ENCODE measurements at regions not wholly inside any gene's neighbourhood (a gene's known extent, or its start where the extent isn't known, plus 50 kb on each side); places are given as distances from the start of the nearest gene placed in this dataset.
A peak's percentile ranks its signal among the peaks of the same experiment; 100 is the strongest.

DNA sequence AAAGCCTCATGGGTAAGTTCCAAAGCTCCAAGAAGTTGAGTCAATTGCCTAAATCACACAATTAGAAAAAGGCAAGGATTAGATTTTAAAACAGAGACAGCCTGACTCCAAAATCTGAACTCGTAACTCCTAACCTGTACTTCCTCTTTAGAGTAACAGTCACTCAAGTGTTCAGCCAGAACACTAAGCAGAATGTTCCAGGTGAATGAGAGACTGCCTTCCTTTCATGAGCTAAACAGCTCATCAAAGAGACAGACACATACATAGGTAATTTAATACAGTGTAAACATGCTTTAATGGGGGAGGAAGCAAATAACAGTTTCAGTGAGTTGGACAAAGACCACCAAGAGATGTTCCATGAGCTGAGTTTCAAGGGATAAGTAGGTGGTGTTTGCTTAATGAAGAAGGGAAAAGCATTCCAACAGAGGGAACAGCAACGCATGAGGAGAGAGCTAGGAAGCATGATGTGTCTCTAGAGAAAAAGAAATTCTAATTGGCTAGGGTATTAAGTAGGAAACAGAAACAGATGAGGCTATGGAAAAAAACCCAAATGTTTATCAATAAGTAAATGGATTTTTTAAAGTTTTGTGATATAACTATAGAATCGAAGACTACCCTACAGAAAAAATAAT lies 403.9 kb downstream of the MED13L start:
- Histone ChIP-seq H3K36me3 (ENCODE audit: control insufficient read depth in 2 of 2, insufficient read depth in 2 of 2, low read length in 1 of 2) (no peaks in the 10 kb centered on the region), H3K27ac (ENCODE audit: low read depth in 2 of 2, low read length in 1 of 2) (peak overlapping the region in 1 of 2 donors; percentile 86), H3K4me3 (ENCODE audit: low read depth in 1 of 2, low read length in 2 of 2) (peak overlapping the region in 1 of 2 donors; percentile 0)

DNA sequence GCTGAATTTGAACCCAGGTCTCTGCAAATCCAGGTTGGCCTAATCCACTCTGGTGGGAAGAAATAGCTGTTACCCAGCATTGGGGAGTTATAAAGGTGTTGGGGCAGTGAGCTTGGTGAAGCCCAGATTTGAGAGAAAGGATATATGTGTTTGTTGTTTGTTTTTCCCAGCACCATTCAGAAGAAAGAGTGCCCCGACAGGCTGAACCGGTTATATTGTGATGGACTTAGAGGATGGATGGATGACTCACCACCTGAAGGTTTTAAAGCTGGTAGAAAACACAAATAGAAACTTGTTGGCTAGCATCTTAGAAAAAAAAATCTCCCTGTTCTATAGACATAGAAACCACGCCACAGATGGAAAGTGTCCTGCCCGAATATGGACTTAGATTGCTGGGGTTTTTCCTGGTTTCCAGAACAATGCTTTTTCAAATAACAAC lies 404.6 kb downstream of the MED13L start:
- peak overlapping the region in 1 of 2 donors; percentile 0 for H3K4me3 ChIP-seq (ENCODE audit: low read depth in 1 of 2, low read length in 2 of 2)
- 27 to 32% methylated on average over 4 of the region's 4 CpGs for WGBS, 2 donors
- H3K4me1 ChIP-seq (ENCODE audit: control insufficient read depth in 2 of 2, insufficient read depth in 2 of 2, low read length in 1 of 2) = peaks cover 0 to 15% of the 10 kb centered on the region in 2 donors
- no peaks in the 10 kb centered on the region for H3K36me3 ChIP-seq (ENCODE audit: control insufficient read depth in 2 of 2, insufficient read depth in 2 of 2, low read length in 1 of 2)
- no peaks in the 10 kb centered on the region for H3K27me3 ChIP-seq (ENCODE audit: control insufficient read depth in 1 of 2, insufficient read depth in 2 of 2, low read length in 2 of 2)
- H3K9me3 ChIP-seq (ENCODE audit: control insufficient read depth in 2 of 2, insufficient read depth in 1 of 2, low read depth in 1 of 2, low read length in 1 of 2) = no peaks in the 10 kb centered on the region
- peak overlapping the region; percentile 82 to 86 for H3K27ac ChIP-seq (ENCODE audit: low read depth in 2 of 2, low read length in 1 of 2)

More for the DNA sequence above, 403.9 kb downstream of the MED13L start:
- 68 to 74% methylated on average over 3 of the region's 3 CpGs for WGBS, 2 donors
- Histone ChIP-seq H3K9me3 (ENCODE audit: control insufficient read depth in 2 of 2, insufficient read depth in 1 of 2, low read depth in 1 of 2, low read length in 1 of 2) (no peaks in the 10 kb centered on the region), H3K4me1 (ENCODE audit: control insufficient read depth in 2 of 2, insufficient read depth in 2 of 2, low read length in 1 of 2) (peaks cover 0 to 15% of the 10 kb centered on the region in 2 donors), H3K27me3 (ENCODE audit: control insufficient read depth in 1 of 2, insufficient read depth in 2 of 2, low read length in 2 of 2) (no peaks in the 10 kb centered on the region)

DNA sequence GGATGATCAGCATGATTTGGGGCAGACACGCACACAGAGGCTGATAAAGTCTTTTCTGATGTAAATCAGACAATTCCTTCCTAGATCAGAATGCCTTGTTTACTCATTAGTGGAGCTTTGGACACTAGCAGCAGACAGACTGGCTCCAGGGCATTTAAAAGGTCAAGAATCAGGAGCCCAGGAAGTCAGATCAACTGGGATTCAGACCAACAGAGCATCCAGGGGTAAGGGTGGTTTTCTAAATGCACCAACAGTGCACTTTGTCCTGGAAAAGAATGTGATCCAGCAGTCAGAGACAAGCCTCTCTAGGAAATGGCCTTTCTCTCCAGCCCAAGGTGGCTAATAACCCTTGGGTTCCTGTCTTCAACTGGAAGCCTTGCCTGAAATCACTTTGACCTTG lies 405.3 kb downstream of the MED13L start:
- H3K36me3 ChIP-seq (ENCODE audit: control insufficient read depth in 2 of 2, insufficient read depth in 2 of 2, low read length in 1 of 2) = no peaks in the 10 kb centered on the region
- no peaks in the 10 kb centered on the region for H3K27me3 ChIP-seq (ENCODE audit: control insufficient read depth in 1 of 2, insufficient read depth in 2 of 2, low read length in 2 of 2)
- 57 to 77% methylated on average over 1 of the region's 1 CpG for WGBS, 2 donors
- H3K4me1 ChIP-seq (ENCODE audit: control insufficient read depth in 2 of 2, insufficient read depth in 2 of 2, low read length in 1 of 2) = peaks cover 0 to 15% of the 10 kb centered on the region in 2 donors
- no peak overlapping the region for H3K4me3 ChIP-seq (ENCODE audit: low read depth in 1 of 2, low read length in 2 of 2)
- H3K27ac ChIP-seq (ENCODE audit: low read depth in 2 of 2, low read length in 1 of 2) = peak overlapping the region; percentile 82 to 85
- no peaks in the 10 kb centered on the region for H3K9me3 ChIP-seq (ENCODE audit: control insufficient read depth in 2 of 2, insufficient read depth in 1 of 2, low read depth in 1 of 2, low read length in 1 of 2)

DNA sequence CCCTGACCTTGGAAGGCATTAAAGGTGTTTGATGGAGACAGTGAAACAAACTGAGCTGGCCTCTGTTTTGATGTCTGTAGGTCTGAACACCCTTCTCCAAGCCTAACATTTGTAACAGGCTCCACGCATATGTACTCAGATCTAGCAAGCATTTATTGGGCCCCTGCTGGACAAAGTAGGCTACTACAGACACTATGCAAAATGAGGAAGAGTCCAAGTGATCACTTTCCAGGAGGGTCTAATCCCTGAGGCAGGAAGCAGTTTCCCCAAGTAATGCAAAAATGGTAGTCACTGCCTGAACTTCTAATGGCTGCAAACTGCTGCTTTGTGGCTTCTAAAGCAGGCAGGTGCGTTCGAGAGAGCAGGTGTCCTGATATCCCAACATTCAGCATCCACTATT lies 405.8 kb downstream of the MED13L start:
- H3K27ac ChIP-seq (ENCODE audit: low read depth in 2 of 2, low read length in 1 of 2) = no peak overlapping the region
- 54 to 68% methylated on average over 3 of the region's 3 CpGs for WGBS, 2 donors
- peaks cover 0 to 15% of the 10 kb centered on the region in 2 donors for H3K4me1 ChIP-seq (ENCODE audit: control insufficient read depth in 2 of 2, insufficient read depth in 2 of 2, low read length in 1 of 2)

DNA sequence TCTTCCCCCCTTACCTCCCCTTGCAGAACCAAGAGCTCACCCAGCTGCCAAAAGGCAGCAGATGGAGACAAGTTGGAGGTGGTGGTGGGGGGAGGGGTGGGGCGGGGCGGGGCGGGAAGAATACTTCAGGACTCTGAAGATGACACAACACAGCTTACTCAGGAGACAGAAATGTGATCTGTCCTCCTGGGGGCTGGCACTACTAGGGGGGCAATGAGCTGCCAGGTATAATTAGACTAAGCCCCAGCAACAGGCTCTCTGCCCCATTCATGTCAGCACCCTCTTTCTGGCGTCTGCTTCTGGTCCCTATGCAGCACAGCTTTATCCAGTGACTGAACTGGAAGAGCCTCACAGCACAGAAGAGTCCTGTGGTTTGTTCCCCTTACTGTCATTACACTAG lies 407.0 kb downstream of the MED13L start:
- H3K4me1 ChIP-seq (ENCODE audit: control insufficient read depth in 2 of 2, insufficient read depth in 2 of 2, low read length in 1 of 2) = peaks cover 0 to 15% of the 10 kb centered on the region in 2 donors
- no peaks in the 10 kb centered on the region for H3K27me3 ChIP-seq (ENCODE audit: control insufficient read depth in 1 of 2, insufficient read depth in 2 of 2, low read length in 2 of 2)
- no peaks in the 10 kb centered on the region for H3K9me3 ChIP-seq (ENCODE audit: control insufficient read depth in 2 of 2, insufficient read depth in 1 of 2, low read depth in 1 of 2, low read length in 1 of 2)
- H3K4me3 ChIP-seq (ENCODE audit: low read depth in 1 of 2, low read length in 2 of 2) = no peak overlapping the region
- no peak overlapping the region for H3K27ac ChIP-seq (ENCODE audit: low read depth in 2 of 2, low read length in 1 of 2)
- H3K36me3 ChIP-seq (ENCODE audit: control insufficient read depth in 2 of 2, insufficient read depth in 2 of 2, low read length in 1 of 2) = no peaks in the 10 kb centered on the region
- 33 to 55% methylated on average over 4 of the region's 4 CpGs for WGBS, 2 donors

More for the DNA sequence above, 405.8 kb downstream of the MED13L start:
- no peak overlapping the region for H3K4me3 ChIP-seq (ENCODE audit: low read depth in 1 of 2, low read length in 2 of 2)
- H3K36me3 ChIP-seq (ENCODE audit: control insufficient read depth in 2 of 2, insufficient read depth in 2 of 2, low read length in 1 of 2) = no peaks in the 10 kb centered on the region
- no peaks in the 10 kb centered on the region for H3K9me3 ChIP-seq (ENCODE audit: control insufficient read depth in 2 of 2, insufficient read depth in 1 of 2, low read depth in 1 of 2, low read length in 1 of 2)
- H3K27me3 ChIP-seq (ENCODE audit: control insufficient read depth in 1 of 2, insufficient read depth in 2 of 2, low read length in 2 of 2) = no peaks in the 10 kb centered on the region

DNA sequence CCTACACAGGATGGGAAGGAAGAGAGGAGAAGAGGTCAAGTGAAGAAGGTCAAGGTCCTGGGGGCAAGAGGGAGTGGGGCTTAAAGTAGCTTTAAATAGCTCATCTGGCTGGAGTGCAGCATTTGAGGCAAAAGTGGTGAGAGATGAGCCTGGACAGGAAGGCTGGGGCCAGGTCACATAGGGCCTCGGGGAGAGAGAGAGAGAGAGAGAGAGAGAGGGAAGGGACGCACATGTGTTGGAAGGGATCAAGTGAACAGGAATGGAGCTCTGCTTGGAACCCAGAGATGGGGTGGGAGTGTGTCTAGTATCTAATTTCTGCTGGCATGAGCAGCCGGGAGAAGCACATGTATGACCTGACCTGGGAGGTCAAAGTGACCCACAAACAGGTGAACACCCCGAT lies 407.5 kb downstream of the MED13L start:
- Histone ChIP-seq H3K4me3 (ENCODE audit: low read depth in 1 of 2, low read length in 2 of 2) (no peak overlapping the region), H3K9me3 (ENCODE audit: control insufficient read depth in 2 of 2, insufficient read depth in 1 of 2, low read depth in 1 of 2, low read length in 1 of 2) (no peaks in the 10 kb centered on the region), H3K27ac (ENCODE audit: low read depth in 2 of 2, low read length in 1 of 2) (no peak overlapping the region), H3K27me3 (ENCODE audit: control insufficient read depth in 1 of 2, insufficient read depth in 2 of 2, low read length in 2 of 2) (no peaks in the 10 kb centered on the region), H3K4me1 (ENCODE audit: control insufficient read depth in 2 of 2, insufficient read depth in 2 of 2, low read length in 1 of 2) (peaks cover 0 to 15% of the 10 kb centered on the region in 2 donors), H3K36me3 (ENCODE audit: control insufficient read depth in 2 of 2, insufficient read depth in 2 of 2, low read length in 1 of 2) (no peaks in the 10 kb centered on the region)
- WGBS, 2 donors = 69 to 77% methylated on average over 4 of the region's 4 CpGs

DNA sequence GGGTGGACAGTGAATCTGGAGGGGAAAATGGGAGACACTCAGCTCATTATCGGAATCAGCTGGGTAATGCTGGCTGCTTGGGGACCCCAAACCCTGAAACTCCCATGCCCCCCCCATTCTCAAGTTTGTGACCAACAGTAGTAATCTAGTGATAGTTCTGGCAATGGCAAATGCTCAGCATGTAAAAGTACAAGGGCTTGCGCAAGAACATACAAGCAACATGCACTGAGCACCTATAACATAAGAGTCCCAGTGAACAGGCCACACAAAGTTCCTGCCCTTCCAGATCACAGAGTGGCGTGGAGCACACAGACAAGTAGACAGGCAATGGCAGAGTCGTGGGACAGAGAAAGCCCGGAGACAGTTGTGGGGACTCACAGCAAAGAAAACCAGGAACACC lies 407.9 kb downstream of the MED13L start:
- H3K9me3 ChIP-seq (ENCODE audit: control insufficient read depth in 2 of 2, insufficient read depth in 1 of 2, low read depth in 1 of 2, low read length in 1 of 2) = no peaks in the 10 kb centered on the region
- peaks cover 0 to 15% of the 10 kb centered on the region in 2 donors for H3K4me1 ChIP-seq (ENCODE audit: control insufficient read depth in 2 of 2, insufficient read depth in 2 of 2, low read length in 1 of 2)
- H3K4me3 ChIP-seq (ENCODE audit: low read depth in 1 of 2, low read length in 2 of 2) = no peak overlapping the region
- WGBS, 2 donors = 85 to 86% methylated on average over 5 of the region's 5 CpGs
- no peaks in the 10 kb centered on the region for H3K27me3 ChIP-seq (ENCODE audit: control insufficient read depth in 1 of 2, insufficient read depth in 2 of 2, low read length in 2 of 2)
- no peak overlapping the region for H3K27ac ChIP-seq (ENCODE audit: low read depth in 2 of 2, low read length in 1 of 2)
- no peaks in the 10 kb centered on the region for H3K36me3 ChIP-seq (ENCODE audit: control insufficient read depth in 2 of 2, insufficient read depth in 2 of 2, low read length in 1 of 2)

DNA sequence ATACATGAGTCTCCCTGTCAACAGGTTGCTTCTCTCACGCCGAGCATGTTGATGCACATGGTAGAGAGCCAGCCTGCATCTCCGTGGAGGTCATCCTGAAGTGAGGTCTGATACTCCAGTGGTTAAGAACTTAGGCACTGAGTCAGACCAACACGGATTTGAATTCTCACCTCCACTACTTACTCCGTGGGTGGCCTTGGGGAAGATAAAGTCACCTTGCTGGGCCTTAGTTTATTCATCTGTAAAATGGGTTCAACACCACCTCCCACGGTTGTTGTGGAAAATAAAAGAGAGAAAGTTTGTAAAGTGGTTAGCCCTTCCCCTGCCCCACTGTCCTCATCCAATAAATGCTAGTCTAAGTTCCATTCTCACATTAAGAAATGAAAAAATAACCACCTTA lies 408.9 kb downstream of the MED13L start:
- Histone ChIP-seq H3K4me3 (ENCODE audit: low read depth in 1 of 2, low read length in 2 of 2) (no peak overlapping the region), H3K27ac (ENCODE audit: low read depth in 2 of 2, low read length in 1 of 2) (no peak overlapping the region), H3K4me1 (ENCODE audit: control insufficient read depth in 2 of 2, insufficient read depth in 2 of 2, low read length in 1 of 2) (peaks cover 0 to 15% of the 10 kb centered on the region in 2 donors), H3K9me3 (ENCODE audit: control insufficient read depth in 2 of 2, insufficient read depth in 1 of 2, low read depth in 1 of 2, low read length in 1 of 2) (no peaks in the 10 kb centered on the region), H3K27me3 (ENCODE audit: control insufficient read depth in 1 of 2, insufficient read depth in 2 of 2, low read length in 2 of 2) (no peaks in the 10 kb centered on the region), H3K36me3 (ENCODE audit: control insufficient read depth in 2 of 2, insufficient read depth in 2 of 2, low read length in 1 of 2) (no peaks in the 10 kb centered on the region)
- 79 to 82% methylated on average over 6 of the region's 6 CpGs for WGBS, 2 donors

DNA sequence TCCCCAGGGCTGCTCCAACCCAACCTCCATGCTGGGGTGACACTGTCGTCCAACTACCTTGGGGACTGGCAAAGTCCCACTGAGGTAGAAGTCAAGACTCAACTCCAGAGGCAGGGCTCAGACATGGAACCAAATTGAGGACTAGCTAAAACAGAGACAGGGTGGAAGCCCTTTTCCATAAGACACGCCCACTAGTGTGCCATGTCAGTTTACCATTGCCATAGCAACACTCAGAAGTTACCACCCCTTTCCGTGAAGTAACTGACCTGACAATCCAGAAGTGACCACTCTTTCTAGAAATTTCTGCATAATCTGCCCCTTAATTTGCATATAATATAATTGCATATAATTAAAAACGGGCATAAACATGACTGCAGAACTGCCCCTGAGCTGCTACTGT lies 409.6 kb downstream of the MED13L start:
- 79 to 83% methylated on average over 4 of the region's 4 CpGs for WGBS, 2 donors

DNA sequence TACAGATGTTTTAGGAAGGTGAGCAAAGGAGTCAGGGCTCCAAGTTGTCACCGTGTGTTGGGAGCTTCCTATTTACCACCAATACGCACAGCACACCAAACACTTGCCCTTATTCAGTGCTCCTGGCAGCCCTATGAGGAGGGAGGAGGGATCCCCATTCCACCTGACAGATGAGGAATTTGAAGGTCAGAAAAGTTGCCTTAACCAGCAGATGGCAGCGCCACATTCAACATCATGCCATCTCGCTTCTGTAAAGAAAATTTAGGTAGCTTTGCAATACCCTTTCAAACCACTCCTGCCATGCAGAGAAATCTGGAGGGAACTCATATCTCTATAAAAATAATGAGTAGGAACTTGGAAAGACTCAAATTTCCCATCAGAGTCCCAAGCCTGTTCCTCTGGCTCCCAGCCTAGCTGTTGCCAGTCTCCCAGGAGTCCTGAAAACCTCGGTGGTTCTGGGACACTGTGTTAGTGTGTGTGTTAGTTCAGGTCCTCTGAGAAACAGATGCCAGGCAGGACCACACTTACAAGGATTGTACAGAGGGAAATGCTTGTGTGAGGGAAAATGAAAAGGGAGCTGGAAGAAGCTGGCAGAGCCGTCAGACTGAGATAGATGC lies 410.5 kb downstream of the MED13L start:
- H3K9me3 ChIP-seq (ENCODE audit: control insufficient read depth in 2 of 2, insufficient read depth in 1 of 2, low read depth in 1 of 2, low read length in 1 of 2) = no peaks in the 10 kb centered on the region
- WGBS, 2 donors = 67% methylated on average over 6 of the region's 6 CpGs

More for the DNA sequence above, 409.6 kb downstream of the MED13L start:
- Histone ChIP-seq H3K4me3 (ENCODE audit: low read depth in 1 of 2, low read length in 2 of 2) (no peak overlapping the region), H3K9me3 (ENCODE audit: control insufficient read depth in 2 of 2, insufficient read depth in 1 of 2, low read depth in 1 of 2, low read length in 1 of 2) (no peaks in the 10 kb centered on the region), H3K27ac (ENCODE audit: low read depth in 2 of 2, low read length in 1 of 2) (no peak overlapping the region), H3K4me1 (ENCODE audit: control insufficient read depth in 2 of 2, insufficient read depth in 2 of 2, low read length in 1 of 2) (peaks cover 0 to 15% of the 10 kb centered on the region in 2 donors), H3K27me3 (ENCODE audit: control insufficient read depth in 1 of 2, insufficient read depth in 2 of 2, low read length in 2 of 2) (no peaks in the 10 kb centered on the region), H3K36me3 (ENCODE audit: control insufficient read depth in 2 of 2, insufficient read depth in 2 of 2, low read length in 1 of 2) (no peaks in the 10 kb centered on the region)

More for the DNA sequence above, 410.5 kb downstream of the MED13L start:
- Histone ChIP-seq H3K36me3 (ENCODE audit: control insufficient read depth in 2 of 2, insufficient read depth in 2 of 2, low read length in 1 of 2) (no peaks in the 10 kb centered on the region), H3K4me1 (ENCODE audit: control insufficient read depth in 2 of 2, insufficient read depth in 2 of 2, low read length in 1 of 2) (peaks cover 0 to 11% of the 10 kb centered on the region in 2 donors), H3K27ac (ENCODE audit: low read depth in 2 of 2, low read length in 1 of 2) (no peak overlapping the region), H3K4me3 (ENCODE audit: low read depth in 1 of 2, low read length in 2 of 2) (no peak overlapping the region), H3K27me3 (ENCODE audit: control insufficient read depth in 1 of 2, insufficient read depth in 2 of 2, low read length in 2 of 2) (no peaks in the 10 kb centered on the region)
